ENCODE measurements at regions not wholly inside any gene's neighbourhood (a gene's known extent, or its start where the extent isn't known, plus 50 kb on each side); places are given as distances from the start of the nearest gene placed in this dataset.

- H3K27me3 ChIP-seq (ENCODE audit: control insufficient read depth, insufficient read depth, low read length), result no peaks in the 10 kb centered on the region
- H3K9me3 ChIP-seq (ENCODE audit: control insufficient read depth, insufficient read depth, low read length), result no peaks in the 10 kb centered on the region
- 78% methylated on average over 4 of the region's 9 CpGs for WGBS (ENCODE audit: insufficient coverage)
- H3K4me1 ChIP-seq (ENCODE audit: control insufficient read depth, insufficient read depth, low read length), result no peaks in the 10 kb centered on the region
- no peaks in the 10 kb centered on the region for H3K36me3 ChIP-seq (ENCODE audit: control insufficient read depth, insufficient read depth, low read length)
- no peak for DNase-seq (ENCODE audit: low read depth in 4 of 6, low spot score in 6 of 6)
- H3K4me3 ChIP-seq (ENCODE audit: low read depth, low read length), result no peak overlapping the region
- H3K27ac ChIP-seq (ENCODE audit: low read depth, low read length), result no peak overlapping the region
These were observed 190.0 kb upstream of the KLF6 start for GRCh38 chr10:3975016-3975415.

GRCh38 chr10:3972460-3973301 is 187.7 kb upstream of the KLF6 start:
- H3K4me3 ChIP-seq (ENCODE audit: low read depth, low read length), result no peak overlapping the region
- H3K9me3 ChIP-seq (ENCODE audit: control insufficient read depth, insufficient read depth, low read length), result no peaks in the 10 kb centered on the region
- DNase-seq (ENCODE audit: low read depth in 4 of 6, low spot score in 6 of 6), result no peak
- H3K4me1 ChIP-seq (ENCODE audit: control insufficient read depth, insufficient read depth, low read length), result no peaks in the 10 kb centered on the region
- no peak overlapping the region for H3K27ac ChIP-seq (ENCODE audit: low read depth, low read length)
- 85% methylated on average over 4 of the region's 5 CpGs for WGBS (ENCODE audit: insufficient coverage)
- no peaks in the 10 kb centered on the region for H3K27me3 ChIP-seq (ENCODE audit: control insufficient read depth, insufficient read depth, low read length)
- H3K36me3 ChIP-seq (ENCODE audit: control insufficient read depth, insufficient read depth, low read length), result no peaks in the 10 kb centered on the region

GRCh38 chr10:3971713-3972112 is 186.7 kb upstream of the KLF6 start:
- Histone ChIP-seq H3K36me3 (ENCODE audit: control insufficient read depth, insufficient read depth, low read length) (no peaks in the 10 kb centered on the region), H3K27ac (ENCODE audit: low read depth, low read length) (no peak overlapping the region), H3K27me3 (ENCODE audit: control insufficient read depth, insufficient read depth, low read length) (no peaks in the 10 kb centered on the region), H3K4me3 (ENCODE audit: low read depth, low read length) (no peak overlapping the region), H3K9me3 (ENCODE audit: control insufficient read depth, insufficient read depth, low read length) (no peaks in the 10 kb centered on the region), H3K4me1 (ENCODE audit: control insufficient read depth, insufficient read depth, low read length) (no peaks in the 10 kb centered on the region)
- WGBS (ENCODE audit: insufficient coverage), result no CpG with 5 or more reads among the region's 6 CpGs
- no peak for DNase-seq (ENCODE audit: low read depth in 4 of 6, low spot score in 6 of 6)

- H3K36me3 ChIP-seq (ENCODE audit: control insufficient read depth, insufficient read depth, low read length), result no peaks in the 10 kb centered on the region
- H3K27ac ChIP-seq (ENCODE audit: low read depth, low read length), result no peak overlapping the region
- no peaks in the 10 kb centered on the region for H3K4me1 ChIP-seq (ENCODE audit: control insufficient read depth, insufficient read depth, low read length)
- H3K4me3 ChIP-seq (ENCODE audit: low read depth, low read length), result no peak overlapping the region
- no peaks in the 10 kb centered on the region for H3K9me3 ChIP-seq (ENCODE audit: control insufficient read depth, insufficient read depth, low read length)
- H3K27me3 ChIP-seq (ENCODE audit: control insufficient read depth, insufficient read depth, low read length), result no peaks in the 10 kb centered on the region
- no CpG with 5 or more reads among the region's 8 CpGs for WGBS (ENCODE audit: insufficient coverage)
- DNase-seq (ENCODE audit: low read depth in 4 of 6, low spot score in 6 of 6), result no peak
These were observed 185.1 kb upstream of the KLF6 start for GRCh38 chr10:3969876-3970666.

DNA sequence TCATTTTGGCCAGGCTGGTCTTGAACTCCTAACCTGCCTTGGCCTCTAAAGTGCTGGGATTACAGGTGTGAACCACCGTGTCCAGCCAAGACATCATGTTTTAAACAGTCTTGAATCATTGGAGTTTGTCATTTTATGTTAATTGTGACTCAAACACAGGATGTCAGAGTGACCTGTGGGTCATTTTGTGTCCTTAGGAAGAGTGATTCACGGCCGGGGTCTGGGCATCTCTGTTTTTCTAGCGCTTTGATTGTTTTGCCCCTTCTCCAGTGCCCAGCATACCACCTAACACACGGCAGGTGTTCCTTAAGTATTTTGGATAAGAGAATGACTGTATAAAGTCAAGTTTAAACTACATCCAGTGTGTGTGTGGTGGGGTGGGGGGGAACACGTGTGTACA is 183.7 kb upstream of the KLF6 start:
- Histone ChIP-seq H3K4me3 (ENCODE audit: low read depth, low read length) (no peak overlapping the region), H3K9me3 (ENCODE audit: control insufficient read depth, insufficient read depth, low read length) (no peaks in the 10 kb centered on the region), H3K27ac (ENCODE audit: low read depth, low read length) (no peak overlapping the region), H3K27me3 (ENCODE audit: control insufficient read depth, insufficient read depth, low read length) (no peaks in the 10 kb centered on the region), H3K36me3 (ENCODE audit: control insufficient read depth, insufficient read depth, low read length) (no peaks in the 10 kb centered on the region), H3K4me1 (ENCODE audit: control insufficient read depth, insufficient read depth, low read length) (no peaks in the 10 kb centered on the region)
- no peak for DNase-seq (ENCODE audit: low read depth in 4 of 6, low spot score in 6 of 6)
- 85% methylated on average over 2 of the region's 6 CpGs for WGBS (ENCODE audit: insufficient coverage)

DNA sequence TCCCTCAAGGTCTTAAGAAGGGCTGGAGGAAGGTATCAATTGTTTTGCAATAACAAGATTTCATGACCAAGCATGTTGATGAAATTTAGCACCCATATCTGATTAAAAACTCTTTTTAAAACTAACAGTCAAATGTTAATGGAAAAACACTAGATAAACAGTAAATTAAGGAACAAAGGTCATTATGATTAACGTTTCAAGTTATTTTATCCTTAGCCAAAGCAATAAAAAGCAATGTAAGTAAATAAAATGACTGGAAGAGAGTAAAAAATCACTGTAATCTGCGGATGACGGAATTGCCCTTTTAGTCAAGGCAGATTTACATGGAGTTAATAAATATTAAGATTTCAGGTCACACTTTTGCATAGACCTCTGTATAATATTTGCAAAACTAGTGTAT is 179.5 kb upstream of the KLF6 start:
- Histone ChIP-seq H3K4me1 (ENCODE audit: control insufficient read depth, insufficient read depth, low read length) (peaks cover 4% of the 10 kb centered on the region), H3K27me3 (ENCODE audit: control insufficient read depth, insufficient read depth, low read length) (no peaks in the 10 kb centered on the region), H3K27ac (ENCODE audit: low read depth, low read length) (no peak overlapping the region), H3K36me3 (ENCODE audit: control insufficient read depth, insufficient read depth, low read length) (no peaks in the 10 kb centered on the region), H3K4me3 (ENCODE audit: low read depth, low read length) (no peak overlapping the region), H3K9me3 (ENCODE audit: control insufficient read depth, insufficient read depth, low read length) (no peaks in the 10 kb centered on the region)
- no peak for DNase-seq (ENCODE audit: low read depth in 4 of 6, low spot score in 6 of 6)
- no CpG with 5 or more reads among the region's 3 CpGs for WGBS (ENCODE audit: insufficient coverage)

DNA sequence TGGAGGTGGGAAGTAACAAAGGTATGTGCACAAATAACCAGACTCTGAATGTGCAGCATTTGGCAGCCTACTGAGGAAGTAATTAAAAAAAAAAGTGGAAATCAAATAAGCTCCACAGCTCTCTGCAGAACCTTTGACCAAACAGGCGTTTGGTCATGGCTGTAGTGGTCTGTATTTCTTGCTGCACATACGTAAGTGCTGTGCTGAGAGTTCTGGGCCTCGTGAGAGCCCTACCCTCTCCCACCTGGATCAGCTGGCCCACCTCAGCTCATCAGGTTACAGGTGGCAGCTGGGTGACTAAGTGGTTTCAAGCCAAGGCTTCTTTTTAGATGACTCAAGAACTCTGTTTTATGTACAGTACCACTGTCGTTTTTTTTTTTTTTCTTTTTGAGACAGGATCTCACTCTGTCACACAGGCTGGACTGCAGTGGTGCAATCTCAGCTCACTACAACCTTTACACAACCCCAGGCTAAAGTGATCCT is 178.2 kb upstream of the KLF6 start:
- Histone ChIP-seq H3K27me3 (ENCODE audit: control insufficient read depth, insufficient read depth, low read length) (no peaks in the 10 kb centered on the region), H3K9me3 (ENCODE audit: control insufficient read depth, insufficient read depth, low read length) (no peaks in the 10 kb centered on the region), H3K27ac (ENCODE audit: low read depth, low read length) (no peak overlapping the region), H3K36me3 (ENCODE audit: control insufficient read depth, insufficient read depth, low read length) (no peaks in the 10 kb centered on the region), H3K4me3 (ENCODE audit: low read depth, low read length) (no peak overlapping the region), H3K4me1 (ENCODE audit: control insufficient read depth, insufficient read depth, low read length) (peaks cover 4% of the 10 kb centered on the region)
- DNase-seq (ENCODE audit: low read depth in 4 of 6, low spot score in 6 of 6), result no peak
- 64% methylated on average over 2 of the region's 4 CpGs for WGBS (ENCODE audit: insufficient coverage)

DNA sequence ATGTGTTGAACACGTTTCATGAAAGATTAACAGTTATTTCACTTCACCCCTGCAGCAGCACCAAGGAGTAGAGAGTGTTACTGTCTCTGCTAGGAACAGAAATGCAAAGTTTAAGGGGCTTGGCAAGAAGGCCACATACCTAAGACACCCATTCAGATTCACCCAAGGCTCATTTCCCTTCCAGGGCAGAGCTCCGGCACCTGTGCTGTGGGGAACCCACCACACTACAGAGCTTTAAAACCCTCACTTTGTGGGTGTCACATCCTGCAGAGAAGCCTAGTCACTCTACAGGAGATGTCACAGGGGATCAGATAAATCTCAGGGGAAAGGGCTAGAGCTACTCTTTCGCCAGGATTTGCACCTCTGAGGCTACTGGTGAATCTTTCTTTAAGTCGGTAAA is 176.1 kb upstream of the KLF6 start:
- Histone ChIP-seq H3K27ac (ENCODE audit: low read depth, low read length) (no peak overlapping the region), H3K9me3 (ENCODE audit: control insufficient read depth, insufficient read depth, low read length) (no peaks in the 10 kb centered on the region), H3K36me3 (ENCODE audit: control insufficient read depth, insufficient read depth, low read length) (no peaks in the 10 kb centered on the region), H3K4me1 (ENCODE audit: control insufficient read depth, insufficient read depth, low read length) (peaks cover 6% of the 10 kb centered on the region), H3K27me3 (ENCODE audit: control insufficient read depth, insufficient read depth, low read length) (no peaks in the 10 kb centered on the region), H3K4me3 (ENCODE audit: low read depth, low read length) (no peak overlapping the region)
- WGBS (ENCODE audit: insufficient coverage), result 78% methylated on average over 3 of the region's 4 CpGs
- no peak for DNase-seq (ENCODE audit: low read depth in 4 of 6, low spot score in 6 of 6)

DNA sequence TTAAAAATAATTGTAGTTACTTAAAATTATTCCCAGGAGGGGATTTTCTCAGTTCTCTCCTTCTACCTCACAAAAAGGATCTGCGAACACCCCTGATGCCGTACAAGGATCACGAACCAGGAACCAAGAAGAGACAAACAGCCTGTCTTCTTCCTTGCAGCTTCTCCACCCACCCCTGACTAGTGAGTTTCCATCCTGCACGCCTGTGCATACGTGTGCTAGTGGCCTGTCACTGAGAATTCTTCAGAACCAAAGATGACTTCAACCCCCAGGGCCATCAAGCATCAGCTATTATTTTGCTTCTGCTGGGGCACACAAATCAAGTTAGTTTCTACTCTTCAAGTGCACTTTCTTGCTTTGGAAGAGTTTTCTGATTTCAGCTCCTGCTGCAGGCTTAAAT is 175.5 kb upstream of the KLF6 start:
- 78% methylated on average over 5 of the region's 5 CpGs for WGBS (ENCODE audit: insufficient coverage)
- peak in 1 of 6 donors; percentile 25 for DNase-seq (ENCODE audit: low read depth in 4 of 6, low spot score in 6 of 6)
- H3K36me3 ChIP-seq (ENCODE audit: control insufficient read depth, insufficient read depth, low read length), result no peaks in the 10 kb centered on the region
- no peak overlapping the region for H3K4me3 ChIP-seq (ENCODE audit: low read depth, low read length)
- no peak overlapping the region for H3K27ac ChIP-seq (ENCODE audit: low read depth, low read length)
- no peaks in the 10 kb centered on the region for H3K27me3 ChIP-seq (ENCODE audit: control insufficient read depth, insufficient read depth, low read length)
- H3K9me3 ChIP-seq (ENCODE audit: control insufficient read depth, insufficient read depth, low read length), result no peaks in the 10 kb centered on the region
- peaks cover 9% of the 10 kb centered on the region for H3K4me1 ChIP-seq (ENCODE audit: control insufficient read depth, insufficient read depth, low read length)
